ENCODE measurements at regions not wholly inside any gene's neighbourhood (a gene's known extent, or its start where the extent isn't known, plus 50 kb on each side); places are given as distances from the start of the nearest gene placed in this dataset.

GRCh38 chr4:156656896-156657295 lies 314.7 kb downstream of the PDGFC start:
- no peak for DNase-seq (ENCODE audit: insufficient read length, low spot score)
- no peak for FAIRE-seq

- FAIRE-seq (no peak), DNase-seq (ENCODE audit: insufficient read length, low spot score) (no peak)
These were observed 317.2 kb downstream of the PDGFC start for GRCh38 chr4:156654410-156654809.

GRCh38 chr4:156643826-156644225 lies 327.8 kb downstream of the PDGFC start:
- DNase-seq (ENCODE audit: insufficient read length, low spot score) (no peak), FAIRE-seq (no peak)

- DNase-seq (ENCODE audit: insufficient read length, low spot score) (no peak), FAIRE-seq (no peak)
These were observed 329.4 kb downstream of the PDGFC start for GRCh38 chr4:156642161-156642560.

- FAIRE-seq, result no peak
- DNase-seq (ENCODE audit: insufficient read length, low spot score), result no peak
These were observed 332.5 kb downstream of the PDGFC start for GRCh38 chr4:156638925-156639605.

- DNase-seq (ENCODE audit: insufficient read length, low spot score) (no peak), FAIRE-seq (no peak)
These were observed 333.3 kb downstream of the PDGFC start for GRCh38 chr4:156638334-156638733.

- FAIRE-seq (no peak), DNase-seq (ENCODE audit: insufficient read length, low spot score) (no peak)
These were observed 335.2 kb downstream of the PDGFC start for GRCh38 chr4:156636381-156636780.

GRCh38 chr4:156635051-156635450 lies 336.5 kb downstream of the PDGFC start:
- no peak for DNase-seq (ENCODE audit: insufficient read length, low spot score)
- no peak for FAIRE-seq

GRCh38 chr4:156634612-156635011 lies 337.0 kb downstream of the PDGFC start:
- FAIRE-seq (no peak), DNase-seq (ENCODE audit: insufficient read length, low spot score) (no peak)

GRCh38 chr4:156633847-156634246 lies 337.8 kb downstream of the PDGFC start:
- no peak for FAIRE-seq
- no peak for DNase-seq (ENCODE audit: insufficient read length, low spot score)

- FAIRE-seq (no peak), DNase-seq (ENCODE audit: insufficient read length, low spot score) (no peak)
These were observed 342.7 kb downstream of the PDGFC start for GRCh38 chr4:156628858-156629257.

- FAIRE-seq (no peak), DNase-seq (ENCODE audit: insufficient read length, low spot score) (no peak)
These were observed 348.2 kb downstream of the PDGFC start for GRCh38 chr4:156623376-156623775.

GRCh38 chr4:156620786-156621185 lies 350.8 kb downstream of the PDGFC start:
- DNase-seq (ENCODE audit: insufficient read length, low spot score) (no peak), FAIRE-seq (no peak)

- no peak for FAIRE-seq
- no peak for DNase-seq (ENCODE audit: insufficient read length, low spot score)
These were observed 352.3 kb downstream of the PDGFC start for GRCh38 chr4:156619154-156619934.

- no peak for DNase-seq (ENCODE audit: insufficient read length, low spot score)
- FAIRE-seq, result no peak
These were observed 356.5 kb downstream of the PDGFC start for GRCh38 chr4:156615066-156615531.

- FAIRE-seq, result no peak
- DNase-seq (ENCODE audit: insufficient read length, low spot score), result no peak
These were observed 357.1 kb downstream of the PDGFC start for GRCh38 chr4:156614536-156614935.

- FAIRE-seq, result no peak
- no peak for DNase-seq (ENCODE audit: insufficient read length, low spot score)
These were observed 362.2 kb downstream of the PDGFC start for GRCh38 chr4:156609421-156609820.

- DNase-seq (ENCODE audit: insufficient read length, low spot score) (no peak), FAIRE-seq (no peak)
These were observed 362.9 kb downstream of the PDGFC start for GRCh38 chr4:156608651-156609050.

- DNase-seq (ENCODE audit: insufficient read length, low spot score), result no peak
- FAIRE-seq, result no peak
These were observed 364.1 kb downstream of the PDGFC start for GRCh38 chr4:156607478-156607857.

GRCh38 chr4:156606554-156607477 lies 364.8 kb downstream of the PDGFC start:
- DNase-seq (ENCODE audit: insufficient read length, low spot score) (no peak), FAIRE-seq (no peak)

GRCh38 chr4:156598138-156598681 lies 373.4 kb downstream of the PDGFC start:
- FAIRE-seq (no peak), DNase-seq (ENCODE audit: insufficient read length, low spot score) (no peak)

Data from GM19239 (cell line).